Esophagus squamous epithelium (tissue), 5 donors: ENCODE measurements at regions not wholly inside any gene's neighbourhood (a gene's known extent, or its start where the extent isn't known, plus 50 kb on each side); places are given as distances from the start of the nearest gene placed in this dataset.

ENCODE experiments used
- DNase-seq: peaks from one replicate; lab custom pipeline; 2025; lab: John Stamatoyannopoulos, UW
- H3K27ac ChIP-seq, 4 donors: fragments of 200-600 bp; sonication (generic); one replicate each; pipeline ENCODE4 v1.5.1; 2016 to 2019; ENCODE audit warnings: mild to moderate bottlenecking in 1 of 4
- H3K27me3 ChIP-seq, 4 donors: fragments of 200-600 bp; sonication (generic); 1 replicate in 3 of 4; 2 replicates in 1 of 4; pipeline versions ENCODE4 v1.5.1 to v1.6.0; 2017 to 2021; ENCODE audit warnings: antibody characterized with exemption in 1 of 4
- H3K36me3 ChIP-seq, 3 donors: fragments of 200-600 bp; sonication (generic); one replicate each; pipeline ENCODE4 v1.5.1; 2016 to 2019
- H3K4me1 ChIP-seq, 3 donors: fragments of 200-600 bp; sonication (generic); one replicate each; pipeline ENCODE4 v1.5.1; 2017 to 2019
- H3K4me3 ChIP-seq, 4 donors: fragments of 200-600 bp; sonication (generic); 1 replicate in 3 of 4; 2 replicates in 1 of 4; pipeline ENCODE4 v1.5.1; 2016 to 2019; ENCODE audit warnings: mild to moderate bottlenecking in 2 of 4, moderate library complexity in 1 of 4
- H3K9me3 ChIP-seq, 3 donors: fragments of 200-600 bp; sonication (generic); one replicate each; pipeline ENCODE4 v1.5.1; 2016 to 2019
- POLR2A ChIP-seq, 4 donors: fragments of 450-650 bp; IDR thresholded peaks; one replicate each; pipeline ENCODE4 v1.6.1; 2017; ENCODE audit warnings: antibody characterized with exemption in 4 of 4, mild to moderate bottlenecking in 4 of 4, moderate library complexity in 3 of 4
- WGBS, 2 donors: methylation state at CpG; one replicate each; pipeline ENCODE4 v1.1.5; 2018; 5-methylcytosine and 5-hydroxymethylcytosine counted together
- intact Hi-C: fragments of 100-400 bp; cut with DNase I; formaldehyde crosslinking; loops from one replicate; pipeline ENCODE4 v1.15.0; 2022
- TF ChIP-seq, protein P1 (sequence below), 6 experiments: fragments of 450-650 bp in 4 of 6; fragments of 200-600 bp in 2 of 6; sonication (generic) in 2 of 6; IDR thresholded peaks; one replicate each; pipeline ENCODE4 v1.5.1; 2016 to 2019; ENCODE audit warnings: antibody characterized with exemption in 6 of 6, mild to moderate bottlenecking in 4 of 6, moderate library complexity in 4 of 6
- donor health status: DM: yes; HTN: yes; CAD: no.

DNA sequence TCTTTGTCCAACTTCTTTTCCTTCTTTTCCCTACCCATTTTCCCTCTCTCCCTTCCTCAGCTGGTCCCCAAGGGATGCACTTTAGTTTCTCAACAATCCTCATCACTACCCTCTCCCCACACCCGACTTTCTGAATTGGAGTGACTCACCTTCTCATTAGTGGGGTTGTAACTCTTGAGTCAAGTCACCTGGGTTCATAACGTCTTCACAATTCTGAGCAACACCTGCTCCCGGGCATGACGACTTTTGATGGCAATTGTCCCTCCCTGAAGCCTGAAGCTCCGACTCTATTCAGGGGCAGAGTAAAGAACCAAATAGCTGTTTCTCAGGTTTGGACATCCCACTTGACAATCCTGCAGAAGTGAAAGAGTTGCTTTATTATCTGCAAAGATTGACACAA is 82.7 kb upstream of the OTX2 start:
- intact Hi-C loops, result no loop called here
- Histone ChIP-seq H3K4me3 (no peak overlapping the region), H3K9me3 (no peaks in the 10 kb centered on the region), H3K27ac (no peak overlapping the region), H3K36me3 (no peaks in the 10 kb centered on the region), H3K4me1 (no peaks in the 10 kb centered on the region), H3K27me3 (peaks cover 0 to 40% (median 0%) of the 10 kb centered on the region in 4 donors)
- TF ChIP-seq, protein P1, sequence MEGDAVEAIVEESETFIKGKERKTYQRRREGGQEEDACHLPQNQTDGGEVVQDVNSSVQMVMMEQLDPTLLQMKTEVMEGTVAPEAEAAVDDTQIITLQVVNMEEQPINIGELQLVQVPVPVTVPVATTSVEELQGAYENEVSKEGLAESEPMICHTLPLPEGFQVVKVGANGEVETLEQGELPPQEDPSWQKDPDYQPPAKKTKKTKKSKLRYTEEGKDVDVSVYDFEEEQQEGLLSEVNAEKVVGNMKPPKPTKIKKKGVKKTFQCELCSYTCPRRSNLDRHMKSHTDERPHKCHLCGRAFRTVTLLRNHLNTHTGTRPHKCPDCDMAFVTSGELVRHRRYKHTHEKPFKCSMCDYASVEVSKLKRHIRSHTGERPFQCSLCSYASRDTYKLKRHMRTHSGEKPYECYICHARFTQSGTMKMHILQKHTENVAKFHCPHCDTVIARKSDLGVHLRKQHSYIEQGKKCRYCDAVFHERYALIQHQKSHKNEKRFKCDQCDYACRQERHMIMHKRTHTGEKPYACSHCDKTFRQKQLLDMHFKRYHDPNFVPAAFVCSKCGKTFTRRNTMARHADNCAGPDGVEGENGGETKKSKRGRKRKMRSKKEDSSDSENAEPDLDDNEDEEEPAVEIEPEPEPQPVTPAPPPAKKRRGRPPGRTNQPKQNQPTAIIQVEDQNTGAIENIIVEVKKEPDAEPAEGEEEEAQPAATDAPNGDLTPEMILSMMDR (IDR thresholded peaks at IDR 0.05), result no peak
- TF ChIP-seq POLR2A (IDR thresholded peaks at IDR 0.05), result no peak
- 22 to 28% methylated on average over 4 to 5 of the region's 5 CpGs for WGBS, 2 donors
- DNase-seq, result no peak

DNA sequence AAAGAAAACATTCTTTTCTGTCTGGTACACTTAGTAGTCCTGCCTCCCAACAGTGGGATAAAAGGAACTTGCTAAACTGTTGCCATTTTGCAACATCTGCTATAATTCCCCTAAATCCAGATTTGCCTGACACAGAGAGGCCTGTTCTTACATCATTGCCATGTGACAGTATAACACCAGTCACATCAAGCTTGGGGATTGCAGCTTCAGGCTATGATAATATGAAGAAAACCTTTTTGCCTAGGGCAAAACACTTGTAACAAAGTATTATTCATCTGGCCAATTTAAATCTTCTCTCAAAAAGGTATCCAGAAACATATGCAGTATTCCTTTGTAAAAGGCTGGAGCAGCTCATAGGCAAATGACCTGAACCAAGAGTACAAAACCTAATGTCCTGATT is 80.9 kb upstream of the OTX2 start:
- H3K27me3 ChIP-seq, result peaks cover 0 to 45% (median 0%) of the 10 kb centered on the region in 4 donors
- no peaks in the 10 kb centered on the region for H3K9me3 ChIP-seq
- H3K36me3 ChIP-seq, result no peaks in the 10 kb centered on the region
- H3K4me3 ChIP-seq, result no peak overlapping the region
- intact Hi-C loops, result no loop called here
- no peaks in the 10 kb centered on the region for H3K4me1 ChIP-seq
- H3K27ac ChIP-seq, result no peak overlapping the region
- TF ChIP-seq POLR2A (IDR thresholded peaks at IDR 0.05), result no peak
- TF ChIP-seq, protein P1 (IDR thresholded peaks at IDR 0.05), result no peak
- DNase-seq, result no peak

DNA sequence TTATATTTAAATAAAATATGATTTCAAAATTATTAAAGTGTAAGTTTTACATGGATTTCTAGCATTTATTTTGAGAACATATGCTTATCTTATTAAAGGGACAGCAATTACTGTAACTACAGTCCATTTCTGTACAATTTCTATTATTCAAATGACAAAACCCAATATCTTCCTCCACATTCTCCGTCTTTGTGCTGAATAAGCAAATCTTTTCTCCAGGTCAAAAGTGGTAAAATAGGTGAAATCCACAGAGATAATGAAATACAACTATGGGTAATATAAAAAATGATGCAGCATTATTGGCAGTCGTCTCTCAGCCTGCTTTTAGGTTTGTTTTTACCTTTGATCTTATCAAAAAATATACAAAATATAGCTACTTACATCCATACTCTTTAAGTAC is 79.4 kb upstream of the OTX2 start:
- DNase-seq, result no peak
- no peaks in the 10 kb centered on the region for H3K36me3 ChIP-seq
- H3K27me3 ChIP-seq, result peaks cover 0 to 40% (median 0%) of the 10 kb centered on the region in 4 donors
- no peak for TF ChIP-seq POLR2A (IDR thresholded peaks at IDR 0.05)
- TF ChIP-seq, protein P1 (IDR thresholded peaks at IDR 0.05), result no peak
- WGBS, 2 donors, result 59 to 67% methylated on average over 2 of the region's 2 CpGs
- no peak overlapping the region for H3K27ac ChIP-seq
- H3K9me3 ChIP-seq, result no peaks in the 10 kb centered on the region
- no peaks in the 10 kb centered on the region for H3K4me1 ChIP-seq
- intact Hi-C loops, result no loop called here
- H3K4me3 ChIP-seq, result no peak overlapping the region

DNA sequence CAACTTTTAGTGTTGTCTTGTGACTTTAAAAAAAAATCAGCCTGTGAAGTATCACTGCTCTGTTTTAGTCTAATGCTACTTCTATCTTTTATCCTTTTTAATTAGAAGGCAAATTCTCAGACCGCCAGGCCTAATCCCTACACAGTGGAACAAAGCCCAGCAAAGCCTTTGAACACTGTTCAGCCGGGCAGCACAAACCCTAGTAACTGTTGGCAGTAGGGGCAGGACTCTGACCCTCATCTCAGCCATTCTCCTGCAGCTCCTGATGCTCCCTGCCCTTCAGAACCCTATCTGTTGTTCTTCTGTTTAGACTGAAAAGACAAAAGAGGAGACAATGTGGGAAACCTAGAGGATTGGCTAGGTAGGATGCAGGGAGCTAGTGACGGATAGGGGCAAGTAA is 78.0 kb upstream of the OTX2 start:
- 43 to 67% methylated on average over 3 of the region's 3 CpGs for WGBS, 2 donors
- H3K36me3 ChIP-seq, result no peaks in the 10 kb centered on the region
- peaks cover 0 to 28% (median 0%) of the 10 kb centered on the region in 4 donors for H3K27me3 ChIP-seq
- H3K27ac ChIP-seq, result no peak overlapping the region
- H3K4me3 ChIP-seq, result no peak overlapping the region
- H3K4me1 ChIP-seq, result no peaks in the 10 kb centered on the region
- intact Hi-C loops, result no loop called here
- TF ChIP-seq, protein P1 (IDR thresholded peaks at IDR 0.05), result no peak
- TF ChIP-seq POLR2A (IDR thresholded peaks at IDR 0.05), result no peak
- no peak for DNase-seq
- H3K9me3 ChIP-seq, result no peaks in the 10 kb centered on the region

DNA sequence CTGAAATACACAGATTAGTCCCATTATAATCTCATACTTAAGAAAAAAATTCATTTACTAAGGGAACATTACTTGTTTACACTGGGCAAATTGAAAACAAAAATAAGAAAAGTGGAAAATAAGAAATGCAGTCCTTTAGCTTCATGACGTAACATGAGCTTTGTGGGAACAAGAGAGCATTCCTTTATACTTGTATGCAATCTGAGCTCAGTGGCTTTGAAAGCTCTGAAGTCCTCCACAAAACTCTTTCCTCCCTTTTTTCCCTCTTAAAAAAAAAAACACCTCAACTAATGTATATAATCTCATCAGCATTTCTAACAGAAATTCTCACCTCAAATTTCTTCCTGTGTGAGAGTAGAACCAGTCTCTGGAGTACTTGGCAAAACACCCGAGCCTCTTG is 76.9 kb upstream of the OTX2 start:
- no peak for DNase-seq
- peaks cover 0 to 22% (median 0%) of the 10 kb centered on the region in 4 donors for H3K27me3 ChIP-seq
- H3K27ac ChIP-seq, result no peak overlapping the region
- no peak overlapping the region for H3K4me3 ChIP-seq
- intact Hi-C loops, result no loop called here
- TF ChIP-seq POLR2A (IDR thresholded peaks at IDR 0.05), result no peak
- TF ChIP-seq, protein P1 (IDR thresholded peaks at IDR 0.05), result no peak
- H3K9me3 ChIP-seq, result no peaks in the 10 kb centered on the region
- no peaks in the 10 kb centered on the region for H3K4me1 ChIP-seq
- 38 to 55% methylated on average over 2 of the region's 2 CpGs for WGBS, 2 donors
- H3K36me3 ChIP-seq, result no peaks in the 10 kb centered on the region
